ENCODE measurements at regions not wholly inside any gene's neighbourhood (a gene's known extent, or its start where the extent isn't known, plus 50 kb on each side); places are given as distances from the start of the nearest gene placed in this dataset.

GRCh38 chr3:76352051-76352450, 566.7 kb upstream of the ZNF717 start:
- no peak for DNase-seq

GRCh38 chr3:76352511-76353284, 567.3 kb upstream of the ZNF717 start:
- no peak for DNase-seq

- no peak for DNase-seq
Observed at GRCh38 chr3:76353683-76354082, 568.3 kb upstream of the ZNF717 start.

- DNase-seq, result no peak
Observed at GRCh38 chr3:76361010-76361409, 575.7 kb upstream of the ZNF717 start.

GRCh38 chr3:76362643-76363042, 577.3 kb upstream of the ZNF717 start:
- no peak for DNase-seq

GRCh38 chr3:76365275-76365674, 579.9 kb upstream of the ZNF717 start:
- DNase-seq, result no peak

GRCh38 chr3:76367281-76367680, 581.9 kb upstream of the ZNF717 start:
- no peak for DNase-seq

- no peak for DNase-seq
Observed at GRCh38 chr3:76369170-76369569, 583.8 kb upstream of the ZNF717 start.

- DNase-seq, result no peak
Observed at GRCh38 chr3:76370749-76371520, 585.6 kb upstream of the ZNF717 start.

- no peak for DNase-seq
Observed at GRCh38 chr3:76372497-76372896, 587.1 kb upstream of the ZNF717 start.

- DNase-seq, result no peak
Observed at GRCh38 chr3:76377074-76377473, 591.7 kb upstream of the ZNF717 start.

GRCh38 chr3:76378789-76379188, 593.4 kb upstream of the ZNF717 start:
- DNase-seq, result no peak

GRCh38 chr3:76383781-76384180, 598.4 kb upstream of the ZNF717 start:
- no peak for DNase-seq

- DNase-seq, result no peak
Observed at GRCh38 chr3:76387000-76387399, 601.7 kb upstream of the ZNF717 start.

- no peak for DNase-seq
Observed at GRCh38 chr3:76400141-76400540, 614.8 kb upstream of the ZNF717 start.

- no peak for DNase-seq
Observed at GRCh38 chr3:76402926-76403325, 617.6 kb upstream of the ZNF717 start.

GRCh38 chr3:76403556-76403955, 618.2 kb upstream of the ZNF717 start:
- no peak for DNase-seq

- no peak for DNase-seq
Observed at GRCh38 chr3:76405196-76405595, 619.8 kb upstream of the ZNF717 start.

GRCh38 chr3:76410762-76411281, 625.5 kb upstream of the ZNF717 start:
- DNase-seq, result no peak

- DNase-seq, result no peak
Observed at GRCh38 chr3:76415384-76415783, 624.5 kb upstream of the ROBO2 start.

GRCh38 chr3:76429581-76430177, 610.2 kb upstream of the ROBO2 start:
- no peak for DNase-seq

- DNase-seq, result no peak
Observed at GRCh38 chr3:76432396-76432795, 607.5 kb upstream of the ROBO2 start.

- DNase-seq, result no peak
Observed at GRCh38 chr3:76436894-76437293, 603.0 kb upstream of the ROBO2 start.

GRCh38 chr3:76438971-76439370, 600.9 kb upstream of the ROBO2 start:
- DNase-seq, result no peak
